ENCODE measurements at regions not wholly inside any gene's neighbourhood (a gene's known extent, or its start where the extent isn't known, plus 50 kb on each side); places are given as distances from the start of the nearest gene placed in this dataset.

DNA sequence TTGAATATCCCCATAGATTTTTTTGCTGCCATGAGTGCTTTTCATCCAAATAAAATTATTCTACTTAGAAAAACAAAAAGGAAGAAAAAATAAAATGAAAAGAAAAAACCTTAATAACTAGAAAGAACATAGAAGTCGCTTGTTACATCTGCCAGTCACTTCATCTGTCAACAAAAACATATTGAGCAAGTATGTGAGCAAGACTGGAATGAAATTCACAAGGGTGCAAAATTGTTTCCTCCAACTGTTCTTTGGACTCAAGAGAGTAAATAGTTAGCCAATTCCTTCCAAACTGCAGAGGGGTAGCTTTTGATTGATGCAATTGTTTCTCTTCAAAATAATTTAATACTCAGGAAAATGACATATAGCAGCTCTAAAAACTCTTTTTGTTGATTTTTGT is 336.3 kb upstream of the CDH7 start:
- TF ChIP-seq CTCF (IDR thresholded peaks at IDR 0.05; ENCODE audit: poor library complexity, severe bottlenecking), result no peak
- no peak for TF ChIP-seq EZH2 (IDR thresholded peaks at IDR 0.05; ENCODE audit: borderline replicate concordance, insufficient read depth, low read length, poor library complexity, severe bottlenecking)
- TF ChIP-seq, protein P1, sequence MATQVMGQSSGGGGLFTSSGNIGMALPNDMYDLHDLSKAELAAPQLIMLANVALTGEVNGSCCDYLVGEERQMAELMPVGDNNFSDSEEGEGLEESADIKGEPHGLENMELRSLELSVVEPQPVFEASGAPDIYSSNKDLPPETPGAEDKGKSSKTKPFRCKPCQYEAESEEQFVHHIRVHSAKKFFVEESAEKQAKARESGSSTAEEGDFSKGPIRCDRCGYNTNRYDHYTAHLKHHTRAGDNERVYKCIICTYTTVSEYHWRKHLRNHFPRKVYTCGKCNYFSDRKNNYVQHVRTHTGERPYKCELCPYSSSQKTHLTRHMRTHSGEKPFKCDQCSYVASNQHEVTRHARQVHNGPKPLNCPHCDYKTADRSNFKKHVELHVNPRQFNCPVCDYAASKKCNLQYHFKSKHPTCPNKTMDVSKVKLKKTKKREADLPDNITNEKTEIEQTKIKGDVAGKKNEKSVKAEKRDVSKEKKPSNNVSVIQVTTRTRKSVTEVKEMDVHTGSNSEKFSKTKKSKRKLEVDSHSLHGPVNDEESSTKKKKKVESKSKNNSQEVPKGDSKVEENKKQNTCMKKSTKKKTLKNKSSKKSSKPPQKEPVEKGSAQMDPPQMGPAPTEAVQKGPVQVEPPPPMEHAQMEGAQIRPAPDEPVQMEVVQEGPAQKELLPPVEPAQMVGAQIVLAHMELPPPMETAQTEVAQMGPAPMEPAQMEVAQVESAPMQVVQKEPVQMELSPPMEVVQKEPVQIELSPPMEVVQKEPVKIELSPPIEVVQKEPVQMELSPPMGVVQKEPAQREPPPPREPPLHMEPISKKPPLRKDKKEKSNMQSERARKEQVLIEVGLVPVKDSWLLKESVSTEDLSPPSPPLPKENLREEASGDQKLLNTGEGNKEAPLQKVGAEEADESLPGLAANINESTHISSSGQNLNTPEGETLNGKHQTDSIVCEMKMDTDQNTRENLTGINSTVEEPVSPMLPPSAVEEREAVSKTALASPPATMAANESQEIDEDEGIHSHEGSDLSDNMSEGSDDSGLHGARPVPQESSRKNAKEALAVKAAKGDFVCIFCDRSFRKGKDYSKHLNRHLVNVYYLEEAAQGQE (IDR thresholded peaks at IDR 0.05; ENCODE audit: borderline replicate concordance), result no peak
- TF ChIP-seq MXI1 (conservative IDR thresholded peaks at IDR 0.05; ENCODE audit: poor library complexity, severe bottlenecking), result no peak
- TF ChIP-seq EP300 (conservative IDR thresholded peaks at IDR 0.05; ENCODE audit: poor library complexity, severe bottlenecking), result no peak

Data from neural cell (in vitro differentiated cells).